ENCODE measurements at regions not wholly inside any gene's neighbourhood (a gene's known extent, or its start where the extent isn't known, plus 50 kb on each side); places are given as distances from the start of the nearest gene placed in this dataset.

- no peak for TF ChIP-seq CTCF (IDR thresholded peaks at IDR 0.05)
- DNase-seq (no peak), ATAC-seq (no peak)
- no peaks in the 10 kb centered on the region for H3K4me1 ChIP-seq (ENCODE audit: low read depth)
- intact Hi-C loops (cut with DNase I, micrococcal nuclease) = no loop called here
- no peaks in the 10 kb centered on the region for H3K36me3 ChIP-seq (ENCODE audit: low read depth)
- H3K4me3 ChIP-seq = no peak overlapping the region
- no peaks in the 10 kb centered on the region for H3K9me3 ChIP-seq
These were observed 142.0 kb upstream of the TOPAZ1 start for GRCh38 chr3:44099566-44100297.

GRCh38 chr3:44100298-44100695, 141.4 kb upstream of the TOPAZ1 start:
- TF ChIP-seq CTCF (IDR thresholded peaks at IDR 0.05) = no peak
- intact Hi-C loops (cut with DNase I, micrococcal nuclease) = no loop called here
- Histone ChIP-seq H3K9me3 (no peaks in the 10 kb centered on the region), H3K4me3 (no peak overlapping the region), H3K4me1 (ENCODE audit: low read depth) (no peaks in the 10 kb centered on the region), H3K36me3 (ENCODE audit: low read depth) (no peaks in the 10 kb centered on the region)
- DNase-seq (no peak), ATAC-seq (no peak)

- Histone ChIP-seq H3K36me3 (ENCODE audit: low read depth) (no peaks in the 10 kb centered on the region), H3K9me3 (no peaks in the 10 kb centered on the region), H3K4me1 (ENCODE audit: low read depth) (no peaks in the 10 kb centered on the region), H3K4me3 (no peak overlapping the region)
- intact Hi-C loops (cut with DNase I, micrococcal nuclease) = no loop called here
- ATAC-seq (no peak), DNase-seq (no peak)
- TF ChIP-seq CTCF (IDR thresholded peaks at IDR 0.05) = no peak
These were observed 137.6 kb upstream of the TOPAZ1 start for GRCh38 chr3:44104043-44104442.

GRCh38 chr3:44104668-44105321, 136.9 kb upstream of the TOPAZ1 start:
- Histone ChIP-seq H3K4me1 (ENCODE audit: low read depth) (no peaks in the 10 kb centered on the region), H3K36me3 (ENCODE audit: low read depth) (no peaks in the 10 kb centered on the region), H3K9me3 (no peaks in the 10 kb centered on the region), H3K4me3 (no peak overlapping the region)
- intact Hi-C loops (cut with DNase I, micrococcal nuclease) = no loop called here
- no peak for DNase-seq
- no peak for ATAC-seq
- no peak for TF ChIP-seq CTCF (IDR thresholded peaks at IDR 0.05)

- intact Hi-C loops (cut with DNase I, micrococcal nuclease) = no loop called here
- Histone ChIP-seq H3K9me3 (no peaks in the 10 kb centered on the region), H3K36me3 (ENCODE audit: low read depth) (no peaks in the 10 kb centered on the region), H3K4me3 (no peak overlapping the region), H3K4me1 (ENCODE audit: low read depth) (no peaks in the 10 kb centered on the region)
- no peak for TF ChIP-seq CTCF (IDR thresholded peaks at IDR 0.05)
- DNase-seq (no peak), ATAC-seq (no peak)
These were observed 136.1 kb upstream of the TOPAZ1 start for GRCh38 chr3:44105571-44105970.
